Karpas-422 (cell line): ENCODE measurements at regions not wholly inside any gene's neighbourhood (a gene's known extent, or its start where the extent isn't known, plus 50 kb on each side); places are given as distances from the start of the nearest gene placed in this dataset.
"Not testable (repeated sequence)": the region's sequence is repeated elsewhere in the genome, so short reads cannot be mapped to it uniquely, and the experiment has no call there.

Experiments
- DNase-seq: peaks from one replicate; pipeline ENCODE4 v3.0.0-alpha.2; 2015
- H2AFZ ChIP-seq: fragments of 200-600 bp; sonication (generic); 2 replicates; pipeline ENCODE4 v1.6.1; 2014; ENCODE audit warnings: antibody characterized with exemption, low read length, mixed read lengths
- H3K27ac ChIP-seq: fragments of 200-600 bp; sonication (generic); 2 replicates; pipeline ENCODE4 v1.5.1; 2014; ENCODE audit warnings: mild to moderate bottlenecking, low read length, moderate library complexity
- H3K27me3 ChIP-seq: fragments of 200-600 bp; sonication (generic); 2 replicates; pipeline ENCODE4 v1.6.1; 2014; ENCODE audit warnings: low read length, mixed read lengths
- H3K36me3 ChIP-seq: fragments of 200-600 bp; sonication (generic); 2 replicates; pipeline ENCODE4 v1.6.1; 2014; ENCODE audit warnings: low read length, mixed read lengths; ENCODE audit not compliant: insufficient read depth
- H3K4me1 ChIP-seq: fragments of 200-600 bp; sonication (generic); 2 replicates; pipeline ENCODE4 v1.6.1; 2014; ENCODE audit warnings: mild to moderate bottlenecking, low read length, mixed read lengths
- H3K4me2 ChIP-seq: fragments of 200-600 bp; sonication (generic); 2 replicates; pipeline ENCODE4 v1.6.1; 2014; ENCODE audit warnings: low read length, low read depth, mild to moderate bottlenecking; ENCODE audit not compliant: poor library complexity, severe bottlenecking
- H3K4me3 ChIP-seq: fragments of 200-600 bp; sonication (generic); 2 replicates; pipeline ENCODE4 v1.5.1; 2014; ENCODE audit warnings: mild to moderate bottlenecking, antibody characterized with exemption, low read length, mixed read lengths
- H3K79me2 ChIP-seq: fragments of 200-600 bp; sonication (generic); 2 replicates; pipeline ENCODE4 v1.6.1; 2014; ENCODE audit warnings: mild to moderate bottlenecking, low read length, mixed read lengths
- H3K9ac ChIP-seq: fragments of 200-600 bp; sonication (generic); 2 replicates; pipeline ENCODE4 v1.6.0; 2014; ENCODE audit warnings: low read length
- H3K9me2 ChIP-seq: fragments of 200-600 bp; sonication (generic), shearing (Covaris generic); replicated peaks from 2 replicates; pipeline ENCODE4 v1.6.0; 2014; ENCODE audit warnings: mild to moderate bottlenecking, low read length, moderate library complexity; ENCODE audit not compliant: insufficient read depth
- H3K9me3 ChIP-seq: fragments of 300-700, 200-600 bp; sonication (generic); 2 replicates; pipeline ENCODE4 v1.6.1; 2014; ENCODE audit warnings: low read length, mixed read lengths
- H4K20me1 ChIP-seq: fragments of 200-600 bp; sonication (generic); 2 replicates; pipeline ENCODE4 v1.6.1; 2014; ENCODE audit warnings: mild to moderate bottlenecking, antibody characterized with exemption, low read length, low read depth; ENCODE audit not compliant: insufficient read depth

DNA sequence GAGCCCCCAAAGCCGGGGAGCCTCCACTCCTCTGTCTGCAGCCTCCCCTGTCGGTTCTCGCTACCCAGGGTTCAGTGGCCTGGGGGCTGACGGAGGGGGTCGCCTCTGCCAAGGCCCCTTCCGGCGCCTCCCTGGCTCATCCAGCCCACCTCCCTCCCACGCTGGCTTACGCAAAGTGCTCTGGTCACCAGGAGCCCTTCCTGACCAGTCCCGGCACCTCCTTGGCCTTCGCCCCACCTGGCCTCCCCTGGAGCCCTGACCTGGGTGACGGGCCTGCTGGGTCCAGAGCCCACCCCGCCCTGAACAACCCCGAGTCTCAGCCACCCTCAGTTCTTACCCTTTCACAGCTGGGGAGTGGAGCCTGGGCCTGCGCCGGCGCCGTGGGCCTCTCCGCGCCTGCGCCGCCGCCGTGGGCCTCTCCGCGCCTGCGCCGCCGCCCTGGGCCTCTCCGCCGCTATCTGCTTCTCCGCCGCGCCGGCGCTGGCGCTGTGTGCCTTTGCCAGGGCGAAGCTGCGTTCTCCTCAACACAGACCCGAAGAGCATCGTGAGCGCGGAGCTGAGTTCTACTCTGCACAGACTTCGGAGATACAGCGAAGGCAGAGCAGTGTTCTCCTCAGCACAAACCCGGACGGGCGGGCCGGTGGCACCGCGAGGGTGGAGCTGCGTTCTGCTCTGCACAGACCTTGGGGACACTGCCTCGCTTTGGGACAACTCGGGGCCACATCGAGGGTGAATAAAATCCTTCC, 247.6 kb downstream of the TP53TG3F start:
- not testable (repeated sequence) for H3K4me2 ChIP-seq, DNase-seq, H3K9me3 ChIP-seq, H3K4me1 ChIP-seq, H2AFZ ChIP-seq, H4K20me1 ChIP-seq, H3K79me2 ChIP-seq, H3K4me3 ChIP-seq, H3K36me3 ChIP-seq, H3K9ac ChIP-seq, H3K9me2 ChIP-seq, H3K27ac ChIP-seq, H3K27me3 ChIP-seq

DNA sequence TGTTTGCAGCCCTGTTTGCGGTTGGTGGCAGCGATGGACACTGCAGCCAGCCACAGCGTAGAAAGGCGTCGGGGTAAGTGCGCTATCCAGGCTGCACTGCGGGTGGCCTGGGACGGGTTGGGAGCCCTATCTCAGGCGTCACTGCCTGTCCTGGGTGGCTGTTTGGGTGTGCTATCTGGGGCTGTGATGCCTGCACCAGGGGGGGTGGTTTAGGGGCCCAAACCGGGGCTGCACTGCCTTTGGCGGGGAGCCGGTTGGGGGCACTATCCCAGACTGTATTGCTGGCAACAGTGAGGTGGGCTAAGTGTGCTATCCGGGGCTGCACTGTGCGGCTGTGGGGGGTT, 248.2 kb downstream of the TP53TG3F start:
- H3K9me3 ChIP-seq, DNase-seq, H3K4me2 ChIP-seq, H3K79me2 ChIP-seq, H3K27ac ChIP-seq, H4K20me1 ChIP-seq, H3K9ac ChIP-seq, H3K27me3 ChIP-seq, H2AFZ ChIP-seq, H3K4me1 ChIP-seq, H3K36me3 ChIP-seq, H3K4me3 ChIP-seq, H3K9me2 ChIP-seq: not testable (repeated sequence)

GRCh38 chr16:33709856-33710695, 250.7 kb downstream of the TP53TG3F start:
- not testable (repeated sequence) for H3K9ac ChIP-seq, H3K4me3 ChIP-seq, H3K9me3 ChIP-seq, DNase-seq, H3K36me3 ChIP-seq, H3K4me1 ChIP-seq, H2AFZ ChIP-seq, H3K27me3 ChIP-seq, H3K9me2 ChIP-seq, H3K79me2 ChIP-seq, H4K20me1 ChIP-seq, H3K27ac ChIP-seq, H3K4me2 ChIP-seq

DNA sequence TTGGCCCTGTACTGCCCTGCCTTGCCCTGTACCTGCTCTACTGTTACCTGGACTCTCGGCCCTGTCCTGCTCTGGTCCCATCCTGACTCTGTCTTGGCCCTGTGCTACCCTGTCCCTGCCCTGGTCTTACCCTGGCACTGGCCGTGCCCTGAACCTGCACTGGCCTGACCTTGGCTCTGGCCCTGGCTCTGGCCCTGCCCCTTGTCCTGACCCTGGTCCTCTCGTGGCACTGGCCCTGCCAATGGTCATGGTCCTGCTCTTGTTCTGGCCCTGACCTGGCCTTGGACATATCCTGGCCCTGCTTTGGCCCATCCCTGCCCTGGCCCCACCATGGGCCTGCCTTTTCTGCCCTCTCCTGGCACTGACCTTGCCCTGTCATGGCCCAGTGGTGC, 251.3 kb downstream of the TP53TG3F start:
- H3K27me3 ChIP-seq, H3K9me2 ChIP-seq, H3K4me3 ChIP-seq, H3K9ac ChIP-seq, DNase-seq, H3K4me1 ChIP-seq, H3K9me3 ChIP-seq, H3K4me2 ChIP-seq, H3K27ac ChIP-seq, H2AFZ ChIP-seq, H3K79me2 ChIP-seq, H4K20me1 ChIP-seq, H3K36me3 ChIP-seq: not testable (repeated sequence)

DNA sequence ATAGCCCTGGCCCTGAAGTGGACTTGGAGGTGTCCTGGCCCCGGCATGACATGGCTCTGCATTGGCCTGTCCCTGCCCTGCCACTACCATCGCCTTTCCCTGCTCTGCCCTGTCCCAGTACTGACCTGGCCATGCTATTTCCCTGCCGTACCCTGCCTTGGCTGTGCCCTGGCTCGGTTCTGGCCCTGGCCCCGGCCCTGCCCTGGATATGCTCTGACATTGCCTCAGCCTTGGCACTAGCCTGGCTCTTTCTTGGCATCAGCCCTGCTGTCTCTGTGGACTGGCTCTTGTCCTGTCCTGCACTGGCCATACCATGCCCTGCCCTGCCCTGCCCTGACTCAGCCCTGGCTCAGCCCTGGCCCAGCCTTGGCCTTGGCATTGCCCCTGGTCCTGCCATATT, 252.2 kb downstream of the TP53TG3F start:
- H3K9me3 ChIP-seq, H3K27ac ChIP-seq, H3K4me1 ChIP-seq, H3K9ac ChIP-seq, H3K4me2 ChIP-seq, H3K4me3 ChIP-seq, H3K36me3 ChIP-seq, H3K79me2 ChIP-seq, DNase-seq, H2AFZ ChIP-seq, H3K27me3 ChIP-seq, H4K20me1 ChIP-seq, H3K9me2 ChIP-seq: not testable (repeated sequence)

DNA sequence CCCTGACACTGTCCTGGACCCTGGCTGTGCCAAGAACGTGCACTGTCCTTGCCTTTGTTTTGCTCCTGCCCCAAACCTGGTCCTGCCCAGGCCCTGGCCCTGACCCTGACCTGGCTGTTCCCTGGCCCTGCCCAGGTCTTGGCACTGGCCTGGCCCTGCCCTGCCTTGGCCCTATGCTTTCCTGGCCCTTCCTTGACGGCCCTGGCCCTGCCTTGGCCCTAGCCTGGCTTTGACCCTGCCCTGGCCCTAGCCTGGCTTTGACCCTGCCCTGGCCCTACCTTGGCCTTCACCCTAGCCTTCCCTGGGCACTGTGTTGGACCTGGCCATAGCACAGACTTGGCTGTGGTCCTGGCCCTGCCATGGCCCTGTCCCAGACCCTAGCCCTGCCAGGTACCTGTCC, 252.9 kb downstream of the TP53TG3F start:
- not testable (repeated sequence) for H3K9ac ChIP-seq, H3K9me2 ChIP-seq, H4K20me1 ChIP-seq, DNase-seq, H2AFZ ChIP-seq, H3K36me3 ChIP-seq, H3K4me2 ChIP-seq, H3K9me3 ChIP-seq, H3K79me2 ChIP-seq, H3K4me1 ChIP-seq, H3K27ac ChIP-seq, H3K4me3 ChIP-seq, H3K27me3 ChIP-seq

DNA sequence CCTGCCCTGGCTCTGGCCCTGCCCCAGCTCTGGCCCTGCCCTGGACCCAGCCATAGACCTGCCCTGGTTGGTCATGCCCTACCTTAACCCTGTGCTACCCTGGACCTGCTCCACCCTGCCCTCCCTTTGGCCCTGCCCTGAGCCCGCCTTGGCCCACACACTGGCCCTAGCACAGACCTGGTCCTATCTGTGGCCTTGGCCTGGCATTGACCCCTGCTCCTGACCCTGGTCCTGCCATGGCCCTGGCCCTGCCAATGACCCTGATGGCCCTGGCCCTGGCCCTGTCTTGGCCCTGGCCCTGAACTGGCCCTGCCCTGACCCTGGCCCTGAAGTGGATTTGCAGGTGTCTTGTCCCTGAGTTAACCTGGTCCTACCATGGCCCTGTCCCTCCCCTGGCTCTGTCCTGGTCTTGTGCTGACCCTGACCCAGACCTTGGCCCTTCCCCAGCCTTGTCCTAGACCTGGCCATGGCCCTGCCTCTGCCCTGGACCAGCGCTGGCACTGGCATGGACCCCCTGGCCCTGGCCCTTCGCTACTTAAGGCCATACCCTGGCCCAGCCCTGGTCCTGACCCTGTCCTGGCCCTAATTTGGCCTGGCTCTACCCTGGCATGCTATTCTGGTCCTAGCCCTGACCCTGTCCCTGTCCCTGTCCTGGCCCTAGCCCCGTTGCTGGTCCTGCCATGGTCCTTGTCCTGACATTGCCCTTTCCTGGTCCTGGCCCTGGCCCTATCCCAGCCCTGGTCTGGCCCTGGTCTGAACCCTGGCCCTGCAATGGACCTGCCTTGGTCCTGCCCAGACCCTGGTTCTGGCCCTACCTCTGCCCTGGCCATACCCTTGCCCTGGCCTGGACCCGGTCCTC, 253.7 kb downstream of the TP53TG3F start:
- DNase-seq, H3K9ac ChIP-seq, H4K20me1 ChIP-seq, H3K4me2 ChIP-seq, H3K4me1 ChIP-seq, H2AFZ ChIP-seq, H3K27me3 ChIP-seq, H3K79me2 ChIP-seq, H3K4me3 ChIP-seq, H3K27ac ChIP-seq, H3K9me2 ChIP-seq, H3K9me3 ChIP-seq, H3K36me3 ChIP-seq: not testable (repeated sequence)

DNA sequence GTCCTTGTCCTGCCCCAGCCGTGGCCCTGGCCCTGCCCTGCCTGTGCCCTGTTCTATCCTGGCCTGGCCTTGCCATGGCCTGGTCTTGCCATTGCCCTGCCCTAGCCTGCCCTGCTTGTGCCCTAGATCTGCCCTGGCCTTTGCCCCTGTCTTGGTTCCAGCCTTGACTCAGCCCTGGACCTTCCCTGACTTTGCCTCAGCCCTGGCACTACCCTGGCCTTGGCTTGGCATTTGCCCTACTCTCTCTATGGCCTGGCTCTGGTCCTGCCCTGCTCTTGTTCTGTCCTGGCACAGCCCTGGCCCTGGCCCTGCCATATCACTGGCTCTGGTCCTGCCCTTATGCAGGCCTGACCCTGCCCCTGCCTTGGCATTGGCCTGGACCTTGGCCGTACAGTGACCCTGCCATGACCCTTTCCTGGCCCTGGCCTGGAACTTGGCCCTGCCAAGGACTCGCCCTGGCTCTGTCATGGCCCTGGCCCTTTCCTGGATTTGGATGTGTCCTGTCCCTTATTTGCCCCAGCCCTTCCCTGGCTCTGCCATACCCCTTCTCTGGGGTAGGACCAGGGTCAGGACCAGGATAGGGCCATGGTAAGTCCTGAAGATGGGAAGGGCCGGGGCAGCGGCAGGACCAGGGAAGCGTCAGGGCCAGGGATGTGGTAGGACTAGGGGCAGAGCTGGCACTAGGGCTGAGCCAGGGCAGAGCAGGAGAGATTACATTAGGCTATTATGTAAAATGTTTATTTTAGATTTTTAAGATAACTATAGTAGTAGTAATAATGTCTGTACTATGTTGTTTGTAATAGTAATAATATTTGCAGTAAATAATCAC, 254.5 kb downstream of the TP53TG3F start:
- not testable (repeated sequence) for H3K9ac ChIP-seq, DNase-seq, H3K4me1 ChIP-seq

More for the DNA sequence above, 254.5 kb downstream of the TP53TG3F start:
- H3K4me2 ChIP-seq, H3K9me3 ChIP-seq, H3K27ac ChIP-seq, H3K79me2 ChIP-seq, H2AFZ ChIP-seq, H3K9me2 ChIP-seq, H3K4me3 ChIP-seq, H3K27me3 ChIP-seq, H3K36me3 ChIP-seq, H4K20me1 ChIP-seq: not testable (repeated sequence)
